ENCODE measurements at regions not wholly inside any gene's neighbourhood (a gene's known extent, or its start where the extent isn't known, plus 50 kb on each side); places are given as distances from the start of the nearest gene placed in this dataset.

- H3K4me1 ChIP-seq (ENCODE audit: control insufficient read depth in 5 of 5, insufficient read depth in 5 of 5, low read length in 5 of 5), result peaks cover 0 to 29% (median 11%) of the 10 kb centered on the region in 5 donors
- H3K27ac ChIP-seq (ENCODE audit: low read depth in 1 of 2, low read length in 1 of 2), result no peak overlapping the region
- no peak for DNase-seq
- no peak overlapping the region for H3K4me3 ChIP-seq
- no peaks in the 10 kb centered on the region for H3K27me3 ChIP-seq (ENCODE audit: control insufficient read depth in 3 of 3, insufficient read depth in 3 of 3, low read length in 2 of 3)
- TF ChIP-seq CTCF (IDR thresholded peaks at IDR 0.05; ENCODE audit: control extremely low read depth, extremely low read depth), result no peak
- H3K9me3 ChIP-seq (ENCODE audit: control insufficient read depth in 4 of 4, insufficient read depth in 3 of 4, low read length in 3 of 4), result peaks cover 0 to 2% (median 0%) of the 10 kb centered on the region in 4 donors
- no peak overlapping the region for H3K9ac ChIP-seq (ENCODE audit: insufficient read depth in 1 of 2, low read length in 2 of 2)
- 84 to 86% methylated on average over 6 of the region's 6 CpGs for WGBS, 2 donors
- no peaks in the 10 kb centered on the region for H3K36me3 ChIP-seq (ENCODE audit: control insufficient read depth in 4 of 4, insufficient read depth in 4 of 4, low read length in 4 of 4)
- ATAC-seq (ENCODE audit: insufficient read depth, low FRiP score), result no peak
These were observed 64.0 kb upstream of the ARHGAP5 start for GRCh38 chr14:32013083-32013482.

- Histone ChIP-seq H3K4me3 (no peak overlapping the region), H3K4me1 (ENCODE audit: control insufficient read depth in 5 of 5, insufficient read depth in 5 of 5, low read length in 5 of 5) (peaks cover 0 to 25% (median 9%) of the 10 kb centered on the region in 5 donors), H3K27me3 (ENCODE audit: control insufficient read depth in 3 of 3, insufficient read depth in 3 of 3, low read length in 2 of 3) (no peaks in the 10 kb centered on the region), H3K9me3 (ENCODE audit: control insufficient read depth in 4 of 4, insufficient read depth in 3 of 4, low read length in 3 of 4) (peaks cover 0 to 2% (median 0%) of the 10 kb centered on the region in 4 donors), H3K36me3 (ENCODE audit: control insufficient read depth in 4 of 4, insufficient read depth in 4 of 4, low read length in 4 of 4) (no peaks in the 10 kb centered on the region), H3K9ac (ENCODE audit: insufficient read depth in 1 of 2, low read length in 2 of 2) (no peak overlapping the region), H3K27ac (ENCODE audit: low read depth in 1 of 2, low read length in 1 of 2) (no peak overlapping the region)
- DNase-seq (peak in 2 of 3 donors; percentile 26 to 44), ATAC-seq (ENCODE audit: insufficient read depth, low FRiP score) (no peak)
- TF ChIP-seq CTCF (IDR thresholded peaks at IDR 0.05; ENCODE audit: control extremely low read depth, extremely low read depth), result no peak
- 87 to 89% methylated on average over 1 of the region's 1 CpG for WGBS, 2 donors
These were observed 63.0 kb upstream of the ARHGAP5 start for GRCh38 chr14:32014057-32014456.

- H3K4me1 ChIP-seq (ENCODE audit: control insufficient read depth in 5 of 5, insufficient read depth in 5 of 5, low read length in 5 of 5), result peaks cover 0 to 25% (median 10%) of the 10 kb centered on the region in 5 donors
- 84 to 87% methylated on average over 4 of the region's 4 CpGs for whole genome bisulfite sequencing, 2 donors
- peaks cover 0 to 2% (median 0%) of the 10 kb centered on the region in 4 donors for H3K9me3 ChIP-seq (ENCODE audit: control insufficient read depth in 4 of 4, insufficient read depth in 3 of 4, low read length in 3 of 4)
- DNase-seq (no peak), ATAC-seq (ENCODE audit: insufficient read depth, low FRiP score) (no peak)
- H3K4me3 ChIP-seq, result no peak overlapping the region
- H3K36me3 ChIP-seq (ENCODE audit: control insufficient read depth in 4 of 4, insufficient read depth in 4 of 4, low read length in 4 of 4), result no peaks in the 10 kb centered on the region
- H3K27ac ChIP-seq (ENCODE audit: low read depth in 1 of 2, low read length in 1 of 2), result no peak overlapping the region
- H3K9ac ChIP-seq (ENCODE audit: insufficient read depth in 1 of 2, low read length in 2 of 2), result no peak overlapping the region
- no peak for TF ChIP-seq CTCF (IDR thresholded peaks at IDR 0.05; ENCODE audit: control extremely low read depth, extremely low read depth)
- no peaks in the 10 kb centered on the region for H3K27me3 ChIP-seq (ENCODE audit: control insufficient read depth in 3 of 3, insufficient read depth in 3 of 3, low read length in 2 of 3)
These were observed 62.6 kb upstream of the ARHGAP5 start for GRCh38 chr14:32014498-32014897.

- H3K27ac ChIP-seq (ENCODE audit: low read depth in 1 of 2, low read length in 1 of 2), result peak overlapping the region in 1 of 2 donors; percentile 10
- peaks cover 0 to 2% (median 0%) of the 10 kb centered on the region in 4 donors for H3K9me3 ChIP-seq (ENCODE audit: control insufficient read depth in 4 of 4, insufficient read depth in 3 of 4, low read length in 3 of 4)
- WGBS, 2 donors, result 96 to 99% methylated on average over 4 of the region's 4 CpGs
- H3K36me3 ChIP-seq (ENCODE audit: control insufficient read depth in 4 of 4, insufficient read depth in 4 of 4, low read length in 4 of 4), result no peaks in the 10 kb centered on the region
- no peak overlapping the region for H3K4me3 ChIP-seq
- no peak for TF ChIP-seq CTCF (IDR thresholded peaks at IDR 0.05; ENCODE audit: control extremely low read depth, extremely low read depth)
- no peak for ATAC-seq (ENCODE audit: insufficient read depth, low FRiP score)
- no peak for DNase-seq
- no peaks in the 10 kb centered on the region for H3K27me3 ChIP-seq (ENCODE audit: control insufficient read depth in 3 of 3, insufficient read depth in 3 of 3, low read length in 2 of 3)
- peaks cover 0 to 25% (median 9%) of the 10 kb centered on the region in 5 donors for H3K4me1 ChIP-seq (ENCODE audit: control insufficient read depth in 5 of 5, insufficient read depth in 5 of 5, low read length in 5 of 5)
- no peak overlapping the region for H3K9ac ChIP-seq (ENCODE audit: insufficient read depth in 1 of 2, low read length in 2 of 2)
These were observed 61.9 kb upstream of the ARHGAP5 start for GRCh38 chr14:32015166-32015565.
